ENCODE measurements at regions not wholly inside any gene's neighbourhood (a gene's known extent, or its start where the extent isn't known, plus 50 kb on each side); places are given as distances from the start of the nearest gene placed in this dataset.
A peak's percentile ranks its signal among the peaks of the same experiment; 100 is the strongest.
"Not testable (repeated sequence)": the region's sequence is repeated elsewhere in the genome, so short reads cannot be mapped to it uniquely, and the experiment has no call there.

- H3K4me1 ChIP-seq (ENCODE audit: insufficient read depth, low read length); H3K9ac ChIP-seq (ENCODE audit: low read depth, low read length); H3K36me3 ChIP-seq (ENCODE audit: insufficient read depth, low read depth, low read length); H3K9me3 ChIP-seq (ENCODE audit: insufficient read depth, low read depth, low read length); H3K4me3 ChIP-seq (ENCODE audit: low read length); H3K27me3 ChIP-seq (ENCODE audit: insufficient read depth, low read length); H3K27ac ChIP-seq (ENCODE audit: low read length): not testable (repeated sequence)
These were observed 53.6 kb upstream of the MAPK10 start for GRCh38 chr4:86413426-86413825.

- Histone ChIP-seq H3K36me3 (ENCODE audit: insufficient read depth, low read depth, low read length) (no peaks in the 10 kb centered on the region), H3K4me1 (ENCODE audit: insufficient read depth, low read length) (no peaks in the 10 kb centered on the region; the same call in 1 of the 2 replicates), H3K9ac (ENCODE audit: low read depth, low read length) (no peak overlapping the region), H3K27me3 (ENCODE audit: insufficient read depth, low read length) (no peaks in the 10 kb centered on the region), H3K4me3 (ENCODE audit: low read length) (no peak overlapping the region), H3K27ac (ENCODE audit: low read length) (no peak overlapping the region), H3K9me3 (ENCODE audit: insufficient read depth, low read depth, low read length) (peaks cover 3% of the 10 kb centered on the region; the same call in 1 of the 2 replicates)
These were observed 54.8 kb upstream of the MAPK10 start for GRCh38 chr4:86414686-86415085.

GRCh38 chr4:86416081-86416480, 56.2 kb upstream of the MAPK10 start:
- no peak overlapping the region for H3K27ac ChIP-seq (ENCODE audit: low read length)
- H3K9me3 ChIP-seq (ENCODE audit: insufficient read depth, low read depth, low read length), result peaks cover 3% of the 10 kb centered on the region; the same call in 1 of the 2 replicates
- H3K4me1 ChIP-seq (ENCODE audit: insufficient read depth, low read length), result no peaks in the 10 kb centered on the region; the same call in 1 of the 2 replicates
- H3K4me3 ChIP-seq (ENCODE audit: low read length), result no peak overlapping the region
- no peaks in the 10 kb centered on the region for H3K27me3 ChIP-seq (ENCODE audit: insufficient read depth, low read length)
- no peaks in the 10 kb centered on the region for H3K36me3 ChIP-seq (ENCODE audit: insufficient read depth, low read depth, low read length)
- no peak overlapping the region for H3K9ac ChIP-seq (ENCODE audit: low read depth, low read length)

GRCh38 chr4:86421461-86421860, 61.6 kb upstream of the MAPK10 start:
- Histone ChIP-seq H3K4me3 (ENCODE audit: low read length) (no peak overlapping the region), H3K9me3 (ENCODE audit: insufficient read depth, low read depth, low read length) (peaks cover 3% of the 10 kb centered on the region; the same call in 1 of the 2 replicates), H3K36me3 (ENCODE audit: insufficient read depth, low read depth, low read length) (no peaks in the 10 kb centered on the region), H3K27ac (ENCODE audit: low read length) (no peak overlapping the region), H3K27me3 (ENCODE audit: insufficient read depth, low read length) (no peaks in the 10 kb centered on the region), H3K4me1 (ENCODE audit: insufficient read depth, low read length) (peaks cover 8% of the 10 kb centered on the region; the same call in 1 of the 2 replicates), H3K9ac (ENCODE audit: low read depth, low read length) (no peak overlapping the region)

- Histone ChIP-seq H3K9me3 (ENCODE audit: insufficient read depth, low read depth, low read length) (no peaks in the 10 kb centered on the region), H3K36me3 (ENCODE audit: insufficient read depth, low read depth, low read length) (no peaks in the 10 kb centered on the region), H3K4me1 (ENCODE audit: insufficient read depth, low read length) (peaks cover 3% of the 10 kb centered on the region; the same call in 1 of the 2 replicates), H3K27ac (ENCODE audit: low read length) (no peak overlapping the region), H3K4me3 (ENCODE audit: low read length) (no peak overlapping the region), H3K9ac (ENCODE audit: low read depth, low read length) (no peak overlapping the region), H3K27me3 (ENCODE audit: insufficient read depth, low read length) (no peaks in the 10 kb centered on the region)
These were observed 71.8 kb upstream of the MAPK10 start for GRCh38 chr4:86431543-86432116.

GRCh38 chr4:86432559-86433134, 72.8 kb upstream of the MAPK10 start:
- Histone ChIP-seq H3K36me3 (ENCODE audit: insufficient read depth, low read depth, low read length) (no peaks in the 10 kb centered on the region), H3K9me3 (ENCODE audit: insufficient read depth, low read depth, low read length) (no peaks in the 10 kb centered on the region), H3K27me3 (ENCODE audit: insufficient read depth, low read length) (no peaks in the 10 kb centered on the region), H3K9ac (ENCODE audit: low read depth, low read length) (no peak overlapping the region), H3K4me3 (ENCODE audit: low read length) (no peak overlapping the region), H3K4me1 (ENCODE audit: insufficient read depth, low read length) (peaks cover 3% of the 10 kb centered on the region; the same call in 1 of the 2 replicates), H3K27ac (ENCODE audit: low read length) (no peak overlapping the region)

- H3K27ac ChIP-seq (ENCODE audit: low read length), result no peak overlapping the region
- no peaks in the 10 kb centered on the region; the same call in 1 of the 2 replicates for H3K9me3 ChIP-seq (ENCODE audit: insufficient read depth, low read depth, low read length)
- H3K9ac ChIP-seq (ENCODE audit: low read depth, low read length), result no peak overlapping the region
- H3K4me3 ChIP-seq (ENCODE audit: low read length), result no peak overlapping the region
- H3K36me3 ChIP-seq (ENCODE audit: insufficient read depth, low read depth, low read length), result no peaks in the 10 kb centered on the region
- H3K4me1 ChIP-seq (ENCODE audit: insufficient read depth, low read length), result peaks cover 20% of the 10 kb centered on the region
- H3K27me3 ChIP-seq (ENCODE audit: insufficient read depth, low read length), result no peaks in the 10 kb centered on the region
These were observed 79.4 kb upstream of the MAPK10 start for GRCh38 chr4:86439293-86439692.

GRCh38 chr4:86441175-86441936, 81.5 kb upstream of the MAPK10 start:
- no peak overlapping the region for H3K27ac ChIP-seq (ENCODE audit: low read length)

GRCh38 chr4:86442881-86443280, 83.0 kb upstream of the MAPK10 start:
- Histone ChIP-seq H3K9me3 (ENCODE audit: insufficient read depth, low read depth, low read length) (no peaks in the 10 kb centered on the region; the same call in 1 of the 2 replicates), H3K4me1 (ENCODE audit: insufficient read depth, low read length) (peaks cover 20% of the 10 kb centered on the region), H3K27me3 (ENCODE audit: insufficient read depth, low read length) (no peaks in the 10 kb centered on the region), H3K4me3 (ENCODE audit: low read length) (no peak overlapping the region), H3K36me3 (ENCODE audit: insufficient read depth, low read depth, low read length) (no peaks in the 10 kb centered on the region), H3K9ac (ENCODE audit: low read depth, low read length) (no peak overlapping the region), H3K27ac (ENCODE audit: low read length) (no peak overlapping the region)

More at GRCh38 chr4:86441175-86441936, 81.5 kb upstream of the MAPK10 start:
- Histone ChIP-seq H3K9me3 (ENCODE audit: insufficient read depth, low read depth, low read length) (no peaks in the 10 kb centered on the region; the same call in 1 of the 2 replicates), H3K4me1 (ENCODE audit: insufficient read depth, low read length) (peaks cover 20% of the 10 kb centered on the region), H3K27me3 (ENCODE audit: insufficient read depth, low read length) (no peaks in the 10 kb centered on the region), H3K36me3 (ENCODE audit: insufficient read depth, low read depth, low read length) (no peaks in the 10 kb centered on the region), H3K9ac (ENCODE audit: low read depth, low read length) (peak overlapping the region; percentile 0; the same call in 1 of the 2 replicates), H3K4me3 (ENCODE audit: low read length) (no peak overlapping the region; the same call in 1 of the 2 replicates)

- peak overlapping the region; percentile 36 for H3K27ac ChIP-seq (ENCODE audit: low read length)
- no peak overlapping the region for H3K9ac ChIP-seq (ENCODE audit: low read depth, low read length)
- peaks cover 20% of the 10 kb centered on the region for H3K4me1 ChIP-seq (ENCODE audit: insufficient read depth, low read length)
- H3K36me3 ChIP-seq (ENCODE audit: insufficient read depth, low read depth, low read length), result no peaks in the 10 kb centered on the region
- no peaks in the 10 kb centered on the region; the same call in 1 of the 2 replicates for H3K9me3 ChIP-seq (ENCODE audit: insufficient read depth, low read depth, low read length)
- H3K27me3 ChIP-seq (ENCODE audit: insufficient read depth, low read length), result no peaks in the 10 kb centered on the region
- H3K4me3 ChIP-seq (ENCODE audit: low read length), result no peak overlapping the region
These were observed 83.6 kb upstream of the MAPK10 start for GRCh38 chr4:86443495-86443894.

- no peak overlapping the region for H3K4me3 ChIP-seq (ENCODE audit: low read length)
- no peaks in the 10 kb centered on the region for H3K27me3 ChIP-seq (ENCODE audit: insufficient read depth, low read length)
- H3K9me3 ChIP-seq (ENCODE audit: insufficient read depth, low read depth, low read length), result no peaks in the 10 kb centered on the region; the same call in 1 of the 2 replicates
- H3K9ac ChIP-seq (ENCODE audit: low read depth, low read length), result no peak overlapping the region
- no peak overlapping the region for H3K27ac ChIP-seq (ENCODE audit: low read length)
- H3K36me3 ChIP-seq (ENCODE audit: insufficient read depth, low read depth, low read length), result no peaks in the 10 kb centered on the region
- peaks cover 34% of the 10 kb centered on the region for H3K4me1 ChIP-seq (ENCODE audit: insufficient read depth, low read length)
These were observed 87.1 kb upstream of the MAPK10 start for GRCh38 chr4:86446996-86447395.
